ENCODE measurements at regions not wholly inside any gene's neighbourhood (a gene's known extent, or its start where the extent isn't known, plus 50 kb on each side); places are given as distances from the start of the nearest gene placed in this dataset.

GRCh38 chr7:27423290-27423689, 180.7 kb downstream of the EVX1 start:
- Histone ChIP-seq H3K4me3 (no peak overlapping the region), H3K4me1 (peaks cover 0 to 3% (median 0%) of the 10 kb centered on the region in 4 donors), H3K9me3 (no peaks in the 10 kb centered on the region), H3K27me3 (no peaks in the 10 kb centered on the region), H3K27ac (no peak overlapping the region), H3K36me3 (no peaks in the 10 kb centered on the region)
- 87 to 92% methylated on average over 8 of the region's 8 CpGs for WGBS, 2 donors
- no peak for DNase-seq
- no peak for ATAC-seq (ENCODE audit: low FRiP score in 2 of 2)
- TF ChIP-seq CTCF (IDR thresholded peaks at IDR 0.05) (no peak), POLR2AphosphoS5 (IDR thresholded peaks at IDR 0.05) (no peak), EP300 (IDR thresholded peaks at IDR 0.05) (no peak), POLR2A (IDR thresholded peaks at IDR 0.05) (no peak)

GRCh38 chr7:27423821-27424220, 181.2 kb downstream of the EVX1 start:
- H3K9me3 ChIP-seq = no peaks in the 10 kb centered on the region
- WGBS, 2 donors = 67 to 82% methylated on average over 10 of the region's 10 CpGs

GRCh38 chr7:27424231-27424630, 181.6 kb downstream of the EVX1 start:
- no peak overlapping the region for H3K27ac ChIP-seq
- ATAC-seq (ENCODE audit: low FRiP score in 2 of 2) = no peak
- H3K27me3 ChIP-seq = no peaks in the 10 kb centered on the region
- H3K9me3 ChIP-seq = no peaks in the 10 kb centered on the region
- peaks cover 0 to 3% (median 0%) of the 10 kb centered on the region in 4 donors for H3K4me1 ChIP-seq
- no peak for TF ChIP-seq EP300 (IDR thresholded peaks at IDR 0.05)
- TF ChIP-seq POLR2AphosphoS5 (IDR thresholded peaks at IDR 0.05) = no peak
- no peak for TF ChIP-seq CTCF (IDR thresholded peaks at IDR 0.05)
- no peak for TF ChIP-seq POLR2A (IDR thresholded peaks at IDR 0.05)
- no peak for DNase-seq
- WGBS, 2 donors = 21 to 28% methylated on average over 3 of the region's 3 CpGs
- no peak overlapping the region for H3K4me3 ChIP-seq
- H3K36me3 ChIP-seq = no peaks in the 10 kb centered on the region

More at GRCh38 chr7:27423821-27424220, 181.2 kb downstream of the EVX1 start:
- TF ChIP-seq EP300 (IDR thresholded peaks at IDR 0.05) (no peak), POLR2AphosphoS5 (IDR thresholded peaks at IDR 0.05) (no peak), CTCF (IDR thresholded peaks at IDR 0.05) (no peak)
- Histone ChIP-seq H3K4me1 (peaks cover 0 to 3% (median 0%) of the 10 kb centered on the region in 4 donors), H3K4me3 (no peak overlapping the region), H3K27me3 (no peaks in the 10 kb centered on the region), H3K36me3 (no peaks in the 10 kb centered on the region), H3K27ac (no peak overlapping the region)
- DNase-seq (peak in 1 of 2 donors; percentile 64), ATAC-seq (ENCODE audit: low FRiP score in 2 of 2) (no peak)

GRCh38 chr7:27424749-27425148, 182.1 kb downstream of the EVX1 start:
- no peak overlapping the region for H3K4me3 ChIP-seq
- H3K36me3 ChIP-seq = no peaks in the 10 kb centered on the region
- WGBS, 2 donors = 27 to 34% methylated on average over 4 of the region's 4 CpGs
- no peaks in the 10 kb centered on the region for H3K9me3 ChIP-seq
- TF ChIP-seq POLR2AphosphoS5 (IDR thresholded peaks at IDR 0.05) (no peak), EP300 (IDR thresholded peaks at IDR 0.05) (no peak), POLR2A (IDR thresholded peaks at IDR 0.05) (no peak), CTCF (IDR thresholded peaks at IDR 0.05) (no peak)
- H3K27ac ChIP-seq = no peak overlapping the region
- H3K27me3 ChIP-seq = no peaks in the 10 kb centered on the region
- H3K4me1 ChIP-seq = peaks cover 0 to 3% (median 0%) of the 10 kb centered on the region in 4 donors
- no peak for DNase-seq
- ATAC-seq (ENCODE audit: low FRiP score in 2 of 2) = peak in 1 of 2 donors; percentile 31

- DNase-seq (no peak), ATAC-seq (ENCODE audit: low FRiP score in 2 of 2) (no peak)
- H3K4me3 ChIP-seq = no peak overlapping the region
- H3K27me3 ChIP-seq = no peaks in the 10 kb centered on the region
- no peak overlapping the region for H3K27ac ChIP-seq
- peaks cover 0 to 3% (median 0%) of the 10 kb centered on the region in 4 donors for H3K4me1 ChIP-seq
- H3K9me3 ChIP-seq = no peaks in the 10 kb centered on the region
- no peak for TF ChIP-seq EP300 (IDR thresholded peaks at IDR 0.05)
- no peak for TF ChIP-seq POLR2A (IDR thresholded peaks at IDR 0.05)
- TF ChIP-seq POLR2AphosphoS5 (IDR thresholded peaks at IDR 0.05) = no peak
- TF ChIP-seq CTCF (IDR thresholded peaks at IDR 0.05) = no peak
- H3K36me3 ChIP-seq = no peaks in the 10 kb centered on the region
- 90 to 97% methylated on average over 4 of the region's 4 CpGs for WGBS, 2 donors
Measured at GRCh38 chr7:27427416-27427815, 184.8 kb downstream of the EVX1 start.

Data from upper lobe of left lung (tissue), 6 donors.